ENCODE measurements at regions not wholly inside any gene's neighbourhood (a gene's known extent, or its start where the extent isn't known, plus 50 kb on each side); places are given as distances from the start of the nearest gene placed in this dataset.

DNA sequence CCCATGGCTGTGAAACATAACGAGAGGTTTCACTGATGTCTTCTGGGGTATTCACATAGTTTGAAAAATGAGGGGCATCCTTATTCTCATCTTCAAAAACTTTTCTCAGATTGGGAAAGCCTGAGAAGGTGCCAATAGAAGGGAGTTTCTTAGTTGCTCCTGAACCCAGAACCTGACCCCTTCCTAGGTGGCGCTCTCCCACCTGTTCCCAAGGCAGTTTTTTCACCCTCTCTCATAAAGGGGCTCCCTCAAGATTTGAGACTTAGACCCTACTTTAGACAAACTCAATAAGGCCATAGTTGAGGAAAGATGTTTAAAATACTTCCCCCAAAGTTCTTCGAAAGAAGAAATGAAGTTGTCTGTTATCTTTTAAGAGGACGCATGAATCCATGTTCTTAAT, 142.2 kb downstream of the FGF9 start:
- ATAC-seq (ENCODE audit: low read depth) (no peak), DNase-seq (ENCODE audit: low spot score) (no peak)
- no peaks in the 10 kb centered on the region for H3K36me3 ChIP-seq (ENCODE audit: low read depth)
- H3K9me3 ChIP-seq (ENCODE audit: severe bottlenecking), result no peaks in the 10 kb centered on the region
- no peak overlapping the region for H3K27ac ChIP-seq (ENCODE audit: poor library complexity, severe bottlenecking)
- peaks cover 3% of the 10 kb centered on the region for H3K4me1 ChIP-seq (ENCODE audit: insufficient read depth, poor library complexity, severe bottlenecking)
- TF ChIP-seq, protein P1, sequence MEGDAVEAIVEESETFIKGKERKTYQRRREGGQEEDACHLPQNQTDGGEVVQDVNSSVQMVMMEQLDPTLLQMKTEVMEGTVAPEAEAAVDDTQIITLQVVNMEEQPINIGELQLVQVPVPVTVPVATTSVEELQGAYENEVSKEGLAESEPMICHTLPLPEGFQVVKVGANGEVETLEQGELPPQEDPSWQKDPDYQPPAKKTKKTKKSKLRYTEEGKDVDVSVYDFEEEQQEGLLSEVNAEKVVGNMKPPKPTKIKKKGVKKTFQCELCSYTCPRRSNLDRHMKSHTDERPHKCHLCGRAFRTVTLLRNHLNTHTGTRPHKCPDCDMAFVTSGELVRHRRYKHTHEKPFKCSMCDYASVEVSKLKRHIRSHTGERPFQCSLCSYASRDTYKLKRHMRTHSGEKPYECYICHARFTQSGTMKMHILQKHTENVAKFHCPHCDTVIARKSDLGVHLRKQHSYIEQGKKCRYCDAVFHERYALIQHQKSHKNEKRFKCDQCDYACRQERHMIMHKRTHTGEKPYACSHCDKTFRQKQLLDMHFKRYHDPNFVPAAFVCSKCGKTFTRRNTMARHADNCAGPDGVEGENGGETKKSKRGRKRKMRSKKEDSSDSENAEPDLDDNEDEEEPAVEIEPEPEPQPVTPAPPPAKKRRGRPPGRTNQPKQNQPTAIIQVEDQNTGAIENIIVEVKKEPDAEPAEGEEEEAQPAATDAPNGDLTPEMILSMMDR (IDR thresholded peaks at IDR 0.05; ENCODE audit: poor library complexity, severe bottlenecking), result no peak
- H3K4me3 ChIP-seq (ENCODE audit: severe bottlenecking), result no peak overlapping the region
- H3K27me3 ChIP-seq (ENCODE audit: insufficient read depth, poor library complexity, severe bottlenecking), result no peaks in the 10 kb centered on the region

DNA sequence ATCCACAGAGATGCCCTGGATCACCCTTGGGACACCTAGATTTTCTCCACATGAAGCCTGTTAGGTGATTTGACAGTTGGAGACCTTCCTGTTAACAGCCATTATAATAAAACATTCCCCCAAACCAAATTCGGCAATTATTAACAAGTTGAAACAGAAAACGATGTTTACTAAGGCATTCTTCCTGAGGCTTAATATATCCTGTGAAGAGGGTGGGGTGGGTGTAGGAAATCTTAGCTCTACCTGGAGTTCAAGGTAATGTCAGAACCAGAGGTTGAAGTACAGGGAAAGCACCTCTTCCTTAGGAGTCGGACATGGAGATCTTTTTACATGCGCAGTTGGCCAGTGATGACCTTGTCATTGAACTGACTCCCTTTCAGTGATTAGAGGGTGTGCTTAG, 143.0 kb downstream of the FGF9 start:
- ATAC-seq (ENCODE audit: low read depth) (no peak), DNase-seq (ENCODE audit: low spot score) (no peak)
- no peaks in the 10 kb centered on the region for H3K36me3 ChIP-seq (ENCODE audit: low read depth)
- no peaks in the 10 kb centered on the region for H3K9me3 ChIP-seq (ENCODE audit: severe bottlenecking)
- peaks cover 3% of the 10 kb centered on the region for H3K4me1 ChIP-seq (ENCODE audit: insufficient read depth, poor library complexity, severe bottlenecking)
- H3K27ac ChIP-seq (ENCODE audit: poor library complexity, severe bottlenecking), result no peak overlapping the region
- TF ChIP-seq, protein P1 (IDR thresholded peaks at IDR 0.05; ENCODE audit: poor library complexity, severe bottlenecking), result no peak
- H3K27me3 ChIP-seq (ENCODE audit: insufficient read depth, poor library complexity, severe bottlenecking), result no peaks in the 10 kb centered on the region
- no peak overlapping the region for H3K4me3 ChIP-seq (ENCODE audit: severe bottlenecking)

DNA sequence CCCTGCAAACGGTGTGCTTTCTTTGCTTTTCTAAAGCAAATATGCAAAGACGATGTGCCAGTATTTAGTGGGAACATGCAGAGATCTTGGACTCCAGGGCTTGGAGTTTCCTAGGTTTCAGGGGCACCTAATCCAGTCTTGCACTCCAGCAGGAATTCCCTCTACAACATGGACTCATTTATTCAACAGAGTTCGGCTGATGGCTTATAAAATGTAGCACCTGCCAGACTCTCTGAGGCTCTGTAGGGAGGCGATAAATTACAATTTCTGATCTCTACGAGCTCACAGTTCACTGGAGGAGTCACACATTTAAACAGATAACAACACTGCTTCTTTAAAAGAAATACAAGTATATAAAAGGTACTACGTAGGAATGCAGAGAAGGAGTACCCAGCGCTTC, 143.7 kb downstream of the FGF9 start:
- no peak overlapping the region for H3K27ac ChIP-seq (ENCODE audit: poor library complexity, severe bottlenecking)
- TF ChIP-seq, protein P1 (IDR thresholded peaks at IDR 0.05; ENCODE audit: poor library complexity, severe bottlenecking), result no peak
- no peaks in the 10 kb centered on the region for H3K9me3 ChIP-seq (ENCODE audit: severe bottlenecking)
- H3K27me3 ChIP-seq (ENCODE audit: insufficient read depth, poor library complexity, severe bottlenecking), result no peaks in the 10 kb centered on the region
- H3K4me1 ChIP-seq (ENCODE audit: insufficient read depth, poor library complexity, severe bottlenecking), result peaks cover 3% of the 10 kb centered on the region
- no peaks in the 10 kb centered on the region for H3K36me3 ChIP-seq (ENCODE audit: low read depth)
- no peak overlapping the region for H3K4me3 ChIP-seq (ENCODE audit: severe bottlenecking)
- DNase-seq (ENCODE audit: low spot score) (no peak), ATAC-seq (ENCODE audit: low read depth) (no peak)

DNA sequence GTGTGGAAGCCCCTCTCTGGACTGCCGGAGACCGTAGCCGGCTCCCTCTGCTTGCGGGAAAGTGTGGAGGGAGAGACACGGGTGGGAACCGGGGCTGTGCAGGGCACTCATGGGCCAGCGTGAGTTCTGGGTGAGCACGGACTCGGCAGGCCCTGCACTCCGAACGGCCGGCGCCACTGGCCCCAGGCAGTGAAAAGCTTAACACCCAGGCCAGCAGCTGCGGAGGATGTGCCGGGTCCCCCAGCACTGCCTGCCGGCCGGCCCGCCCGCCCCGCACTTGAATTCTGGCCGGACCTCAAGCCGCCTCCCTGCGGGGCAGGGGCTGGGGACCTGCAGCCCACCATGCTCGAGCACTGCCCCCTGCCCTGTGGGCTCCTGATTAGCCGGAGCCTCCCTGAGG, 147.0 kb downstream of the FGF9 start:
- Histone ChIP-seq H3K4me1 (ENCODE audit: insufficient read depth, poor library complexity, severe bottlenecking) (peaks cover 3% of the 10 kb centered on the region), H3K4me3 (ENCODE audit: severe bottlenecking) (no peak overlapping the region), H3K27ac (ENCODE audit: poor library complexity, severe bottlenecking) (no peak overlapping the region), H3K9me3 (ENCODE audit: severe bottlenecking) (no peaks in the 10 kb centered on the region), H3K36me3 (ENCODE audit: low read depth) (no peaks in the 10 kb centered on the region), H3K27me3 (ENCODE audit: insufficient read depth, poor library complexity, severe bottlenecking) (no peaks in the 10 kb centered on the region)
- no peak for ATAC-seq (ENCODE audit: low read depth)
- DNase-seq (ENCODE audit: low spot score), result no peak
- TF ChIP-seq, protein P1 (IDR thresholded peaks at IDR 0.05; ENCODE audit: poor library complexity, severe bottlenecking), result no peak

DNA sequence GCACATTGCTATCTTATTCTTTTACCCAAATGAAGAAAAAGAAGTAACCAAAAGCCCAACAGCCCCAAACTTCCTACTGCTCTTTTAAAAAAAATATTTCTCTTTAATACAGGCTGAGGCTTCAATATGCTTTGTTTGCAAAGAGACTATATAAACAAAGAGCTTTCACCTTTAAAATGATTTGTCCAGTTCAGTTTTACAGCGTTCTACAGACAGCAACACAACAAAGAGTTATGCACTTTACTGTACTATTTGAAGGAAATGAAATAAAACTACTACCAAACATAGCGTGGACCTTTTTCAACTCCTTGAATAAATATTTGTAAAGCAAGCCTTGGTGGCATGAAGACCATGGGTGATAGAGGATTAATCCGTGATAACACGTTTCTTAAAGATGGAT, 151.2 kb downstream of the FGF9 start:
- Histone ChIP-seq H3K4me3 (ENCODE audit: severe bottlenecking) (no peak overlapping the region), H3K27ac (ENCODE audit: poor library complexity, severe bottlenecking) (no peak overlapping the region), H3K9me3 (ENCODE audit: severe bottlenecking) (no peaks in the 10 kb centered on the region), H3K4me1 (ENCODE audit: insufficient read depth, poor library complexity, severe bottlenecking) (no peaks in the 10 kb centered on the region), H3K36me3 (ENCODE audit: low read depth) (no peaks in the 10 kb centered on the region), H3K27me3 (ENCODE audit: insufficient read depth, poor library complexity, severe bottlenecking) (no peaks in the 10 kb centered on the region)
- no peak for DNase-seq (ENCODE audit: low spot score)
- no peak for ATAC-seq (ENCODE audit: low read depth)
- TF ChIP-seq, protein P1 (IDR thresholded peaks at IDR 0.05; ENCODE audit: poor library complexity, severe bottlenecking), result no peak
